Cardiac muscle cell (in vitro differentiated cells and primary cell): ENCODE measurements at regions not wholly inside any gene's neighbourhood (a gene's known extent, or its start where the extent isn't known, plus 50 kb on each side); places are given as distances from the start of the nearest gene placed in this dataset.
"Not testable (repeated sequence)": the region's sequence is repeated elsewhere in the genome, so short reads cannot be mapped to it uniquely, and the experiment has no call there.

Experiments used
- DNase-seq, 2 donors: peaks; one replicate each; pipeline versions ENCODE4 v3.0.0 to v3.0.0-alpha.2; 2010 to 2017; ENCODE audit warnings: low read depth in 1 of 2, low spot score in 1 of 2
- H3K27ac ChIP-seq: fragments of 200-600 bp; sonication (generic); 2 replicates; pipeline ENCODE4 v1.5.1; 2016
- H3K27me3 ChIP-seq: fragments of 200-600 bp; sonication (generic); 2 replicates; pipeline ENCODE4 v1.6.0; 2016; ENCODE audit warnings: control low read depth
- H3K36me3 ChIP-seq: fragments of 200-600 bp; sonication (generic); 2 replicates; pipeline ENCODE4 v1.5.1; 2016; ENCODE audit warnings: control low read depth
- H3K4me1 ChIP-seq: fragments of 200-600 bp; sonication (generic); 2 replicates; pipeline ENCODE4 v1.8.1; 2017; ENCODE audit warnings: low read depth, mild to moderate bottlenecking, mixed run types
- H3K4me3 ChIP-seq: fragments of 200-600 bp; sonication (generic); 2 replicates; pipeline ENCODE4 v1.5.1; 2016; ENCODE audit warnings: mild to moderate bottlenecking
- H3K9me3 ChIP-seq: fragments of 200-600 bp; sonication (generic); 2 replicates; pipeline ENCODE4 v1.5.1; 2017; ENCODE audit warnings: low read depth, mild to moderate bottlenecking, control low read depth
- CTCF ChIP-seq: IDR thresholded peaks from 2 replicates; pipeline ENCODE4 v1.5.1; 2012; ENCODE audit warnings: low read depth, mild to moderate bottlenecking, low read length

GRCh38 chr5:37931541-37931940 is 91.7 kb upstream of the GDNF start:
- no peaks in the 10 kb centered on the region for H3K9me3 ChIP-seq
- H3K27ac ChIP-seq, result no peak overlapping the region
- no peak for TF ChIP-seq CTCF

GRCh38 chr5:37930350-37930749 is 90.5 kb upstream of the GDNF start:
- H3K27me3 ChIP-seq, result peaks cover 5% of the 10 kb centered on the region
- H3K9me3 ChIP-seq, result no peaks in the 10 kb centered on the region
- no peak overlapping the region for H3K4me3 ChIP-seq
- H3K36me3 ChIP-seq, result no peaks in the 10 kb centered on the region
- no peak for DNase-seq
- no peak overlapping the region for H3K27ac ChIP-seq
- H3K4me1 ChIP-seq, result no peaks in the 10 kb centered on the region
- TF ChIP-seq CTCF, result no peak

More at GRCh38 chr5:37931541-37931940, 91.7 kb upstream of the GDNF start:
- Histone ChIP-seq H3K4me1 (no peaks in the 10 kb centered on the region), H3K27me3 (peaks cover 5% of the 10 kb centered on the region), H3K36me3 (no peaks in the 10 kb centered on the region), H3K4me3 (no peak overlapping the region)
- no peak for DNase-seq

GRCh38 chr5:37929791-37930190 is 90.0 kb upstream of the GDNF start:
- Histone ChIP-seq H3K4me1 (no peaks in the 10 kb centered on the region), H3K27ac (no peak overlapping the region), H3K9me3 (no peaks in the 10 kb centered on the region), H3K36me3 (no peaks in the 10 kb centered on the region), H3K27me3 (peaks cover 5% of the 10 kb centered on the region), H3K4me3 (no peak overlapping the region)
- DNase-seq, result no peak
- TF ChIP-seq CTCF, result no peak

GRCh38 chr5:37927753-37928152 is 87.9 kb upstream of the GDNF start:
- not testable (repeated sequence) for H3K27me3 ChIP-seq, H3K4me3 ChIP-seq, H3K4me1 ChIP-seq, H3K27ac ChIP-seq, DNase-seq, H3K9me3 ChIP-seq, H3K36me3 ChIP-seq

- Histone ChIP-seq H3K27ac (no peak overlapping the region), H3K27me3 (no peaks in the 10 kb centered on the region), H3K4me1 (no peaks in the 10 kb centered on the region), H3K9me3 (no peaks in the 10 kb centered on the region), H3K36me3 (no peaks in the 10 kb centered on the region), H3K4me3 (no peak overlapping the region)
- DNase-seq, result peak in 1 of 2 donors; percentile 6
- no peak for TF ChIP-seq CTCF
Measured at GRCh38 chr5:37926732-37927131, 86.9 kb upstream of the GDNF start.

GRCh38 chr5:37921452-37921851 is 81.6 kb upstream of the GDNF start:
- Histone ChIP-seq H3K27me3 (no peaks in the 10 kb centered on the region), H3K4me1 (no peaks in the 10 kb centered on the region), H3K27ac (no peak overlapping the region), H3K4me3 (no peak overlapping the region), H3K9me3 (no peaks in the 10 kb centered on the region), H3K36me3 (no peaks in the 10 kb centered on the region)
- DNase-seq, result peak in 1 of 2 donors; percentile 20
- no peak for TF ChIP-seq CTCF
